ENCODE measurements at regions not wholly inside any gene's neighbourhood (a gene's known extent, or its start where the extent isn't known, plus 50 kb on each side); places are given as distances from the start of the nearest gene placed in this dataset.

- Histone ChIP-seq H2AFZ (ENCODE audit: low read length, unreplicated experiment) (no peak overlapping the region), H3K4me3 (ENCODE audit: low read depth, low read length) (no peak overlapping the region), H3K4me1 (ENCODE audit: control insufficient read depth, insufficient read depth, low read length, unreplicated experiment) (no peaks in the 10 kb centered on the region), H3K36me3 (ENCODE audit: insufficient read depth, low read length) (no peaks in the 10 kb centered on the region), H3K27me3 (ENCODE audit: insufficient read depth, low read length) (peaks cover 36% of the 10 kb centered on the region), H3K79me2 (ENCODE audit: control insufficient read depth, insufficient read depth, low read length, unreplicated experiment) (no peaks in the 10 kb centered on the region), H3K27ac (ENCODE audit: low read depth, low read length) (no peak overlapping the region)
These were observed 71.1 kb upstream of the NEURL1B start for GRCh38 chr5:172569861-172570558.

GRCh38 chr5:172568308-172568910, 72.7 kb upstream of the NEURL1B start:
- Histone ChIP-seq H3K4me1 (ENCODE audit: control insufficient read depth, insufficient read depth, low read length, unreplicated experiment) (no peaks in the 10 kb centered on the region), H3K4me3 (ENCODE audit: low read depth, low read length) (no peak overlapping the region), H3K27me3 (ENCODE audit: insufficient read depth, low read length) (peaks cover 38% of the 10 kb centered on the region), H3K27ac (ENCODE audit: low read depth, low read length) (no peak overlapping the region), H3K79me2 (ENCODE audit: control insufficient read depth, insufficient read depth, low read length, unreplicated experiment) (no peaks in the 10 kb centered on the region), H2AFZ (ENCODE audit: low read length, unreplicated experiment) (no peak overlapping the region), H3K36me3 (ENCODE audit: insufficient read depth, low read length) (no peaks in the 10 kb centered on the region)

DNA sequence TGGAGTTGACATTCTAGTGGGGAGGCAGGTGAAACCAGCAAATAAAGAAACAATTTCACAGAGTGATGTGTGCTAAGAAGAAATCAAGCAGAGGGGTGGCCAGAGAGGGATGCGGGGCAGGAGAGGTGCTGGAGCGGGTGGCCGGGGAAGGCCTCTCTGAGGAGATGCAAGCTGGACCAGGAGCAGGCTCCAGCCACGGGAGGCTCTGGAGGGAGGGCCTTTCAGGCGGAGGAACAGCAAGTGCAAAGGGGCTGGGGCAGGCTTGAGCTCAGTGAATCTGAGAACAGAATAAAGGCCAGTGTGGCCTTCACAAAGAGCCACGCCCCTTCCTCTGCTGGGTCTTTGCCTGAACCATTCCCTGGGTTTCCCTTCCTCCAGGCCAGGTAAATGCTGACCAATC, 73.2 kb upstream of the NEURL1B start:
- H3K27me3 ChIP-seq (ENCODE audit: insufficient read depth, low read length) = peaks cover 38% of the 10 kb centered on the region
- no peak overlapping the region for H2AFZ ChIP-seq (ENCODE audit: low read length, unreplicated experiment)
- H3K79me2 ChIP-seq (ENCODE audit: control insufficient read depth, insufficient read depth, low read length, unreplicated experiment) = no peaks in the 10 kb centered on the region
- H3K36me3 ChIP-seq (ENCODE audit: insufficient read depth, low read length) = no peaks in the 10 kb centered on the region
- H3K4me1 ChIP-seq (ENCODE audit: control insufficient read depth, insufficient read depth, low read length, unreplicated experiment) = no peaks in the 10 kb centered on the region
- no peak overlapping the region for H3K27ac ChIP-seq (ENCODE audit: low read depth, low read length)
- no peak overlapping the region for H3K4me3 ChIP-seq (ENCODE audit: low read depth, low read length)

DNA sequence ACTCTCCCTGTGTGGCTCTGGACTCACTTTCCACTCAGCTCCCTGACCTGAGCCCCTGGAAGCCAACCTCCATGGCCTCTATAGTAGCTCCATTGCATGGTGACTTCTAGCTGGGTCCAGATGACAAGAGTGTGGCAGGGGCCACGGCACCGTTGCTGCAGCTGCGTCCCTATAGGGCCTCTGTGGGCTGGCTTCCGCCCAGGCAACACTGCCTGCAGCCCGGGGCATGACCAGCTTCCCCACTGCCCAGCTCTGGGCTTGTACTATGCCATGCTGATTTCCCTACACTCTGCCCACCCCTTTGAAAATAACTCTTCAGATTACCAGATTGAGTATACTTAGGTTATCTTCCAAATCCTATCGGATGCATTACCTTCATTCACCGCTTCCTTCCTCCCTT, 73.8 kb upstream of the NEURL1B start:
- no peaks in the 10 kb centered on the region for H3K4me1 ChIP-seq (ENCODE audit: control insufficient read depth, insufficient read depth, low read length, unreplicated experiment)
- H3K36me3 ChIP-seq (ENCODE audit: insufficient read depth, low read length) = no peaks in the 10 kb centered on the region
- no peak overlapping the region for H2AFZ ChIP-seq (ENCODE audit: low read length, unreplicated experiment)
- no peak overlapping the region for H3K4me3 ChIP-seq (ENCODE audit: low read depth, low read length)
- no peaks in the 10 kb centered on the region for H3K79me2 ChIP-seq (ENCODE audit: control insufficient read depth, insufficient read depth, low read length, unreplicated experiment)
- no peak overlapping the region for H3K27ac ChIP-seq (ENCODE audit: low read depth, low read length)
- peaks cover 34% of the 10 kb centered on the region for H3K27me3 ChIP-seq (ENCODE audit: insufficient read depth, low read length)

- Histone ChIP-seq H3K27me3 (ENCODE audit: insufficient read depth, low read length) (peaks cover 22% of the 10 kb centered on the region), H3K4me3 (ENCODE audit: low read depth, low read length) (no peak overlapping the region), H3K27ac (ENCODE audit: low read depth, low read length) (no peak overlapping the region), H3K36me3 (ENCODE audit: insufficient read depth, low read length) (no peaks in the 10 kb centered on the region), H3K79me2 (ENCODE audit: control insufficient read depth, insufficient read depth, low read length, unreplicated experiment) (no peaks in the 10 kb centered on the region), H2AFZ (ENCODE audit: low read length, unreplicated experiment) (no peak overlapping the region), H3K4me1 (ENCODE audit: control insufficient read depth, insufficient read depth, low read length, unreplicated experiment) (peaks cover 6% of the 10 kb centered on the region)
These were observed 75.0 kb upstream of the NEURL1B start for GRCh38 chr5:172565931-172566665.

DNA sequence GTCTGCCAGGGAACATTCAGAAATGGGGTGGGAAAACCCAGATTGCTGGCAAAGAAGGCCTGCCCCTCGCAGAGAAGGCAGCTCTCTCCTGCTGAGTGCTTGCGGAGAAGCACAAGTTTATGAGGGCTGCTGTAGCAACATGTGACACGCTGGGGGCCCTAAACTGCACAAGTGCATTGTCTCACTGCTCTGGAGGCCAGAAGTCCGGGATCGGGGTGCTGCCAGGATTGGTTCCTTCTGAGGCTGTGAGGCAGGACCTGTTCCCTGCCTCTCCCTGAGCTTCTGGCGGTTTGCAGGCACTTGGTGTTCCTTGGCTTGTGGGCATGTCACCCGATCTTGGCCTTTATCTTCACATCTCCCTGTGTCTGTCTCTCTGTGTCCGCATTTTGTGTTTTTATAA, 75.6 kb upstream of the NEURL1B start:
- Histone ChIP-seq H3K27ac (ENCODE audit: low read depth, low read length) (no peak overlapping the region), H2AFZ (ENCODE audit: low read length, unreplicated experiment) (no peak overlapping the region), H3K4me3 (ENCODE audit: low read depth, low read length) (no peak overlapping the region), H3K4me1 (ENCODE audit: control insufficient read depth, insufficient read depth, low read length, unreplicated experiment) (peaks cover 12% of the 10 kb centered on the region), H3K36me3 (ENCODE audit: insufficient read depth, low read length) (no peaks in the 10 kb centered on the region), H3K79me2 (ENCODE audit: control insufficient read depth, insufficient read depth, low read length, unreplicated experiment) (no peaks in the 10 kb centered on the region), H3K27me3 (ENCODE audit: insufficient read depth, low read length) (peaks cover 19% of the 10 kb centered on the region)

DNA sequence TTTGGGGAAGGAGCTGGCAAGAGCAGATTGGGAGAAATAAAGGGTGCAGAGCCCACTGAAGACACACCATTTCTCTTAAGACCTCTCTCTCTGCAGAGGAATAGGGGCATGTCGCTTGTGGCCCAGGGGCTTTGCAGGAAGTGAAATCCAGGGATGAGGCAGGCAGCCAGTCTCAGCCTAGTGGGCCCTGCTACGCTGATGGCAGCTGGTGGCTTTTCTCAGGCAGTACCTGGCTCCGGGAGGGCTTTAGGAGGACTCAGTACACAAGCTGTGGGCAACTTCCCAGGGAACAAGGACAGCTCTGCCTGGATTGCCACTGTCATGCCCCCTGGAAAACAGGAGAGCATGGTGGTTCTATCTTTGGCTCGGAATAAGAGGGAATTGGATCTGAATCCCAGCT, 76.2 kb upstream of the NEURL1B start:
- peaks cover 15% of the 10 kb centered on the region for H3K4me1 ChIP-seq (ENCODE audit: control insufficient read depth, insufficient read depth, low read length, unreplicated experiment)
- no peaks in the 10 kb centered on the region for H3K79me2 ChIP-seq (ENCODE audit: control insufficient read depth, insufficient read depth, low read length, unreplicated experiment)
- no peak overlapping the region for H3K4me3 ChIP-seq (ENCODE audit: low read depth, low read length)
- no peaks in the 10 kb centered on the region for H3K36me3 ChIP-seq (ENCODE audit: insufficient read depth, low read length)
- no peak overlapping the region for H3K27ac ChIP-seq (ENCODE audit: low read depth, low read length)
- H3K27me3 ChIP-seq (ENCODE audit: insufficient read depth, low read length) = peaks cover 14% of the 10 kb centered on the region
- H2AFZ ChIP-seq (ENCODE audit: low read length, unreplicated experiment) = no peak overlapping the region

GRCh38 chr5:172564188-172564587, 76.9 kb upstream of the NEURL1B start:
- H3K4me1 ChIP-seq (ENCODE audit: control insufficient read depth, insufficient read depth, low read length, unreplicated experiment) = peaks cover 20% of the 10 kb centered on the region
- no peak overlapping the region for H3K27ac ChIP-seq (ENCODE audit: low read depth, low read length)
- peaks cover 14% of the 10 kb centered on the region for H3K27me3 ChIP-seq (ENCODE audit: insufficient read depth, low read length)
- H3K4me3 ChIP-seq (ENCODE audit: low read depth, low read length) = no peak overlapping the region
- H3K36me3 ChIP-seq (ENCODE audit: insufficient read depth, low read length) = no peaks in the 10 kb centered on the region
- no peak overlapping the region for H2AFZ ChIP-seq (ENCODE audit: low read length, unreplicated experiment)
- H3K79me2 ChIP-seq (ENCODE audit: control insufficient read depth, insufficient read depth, low read length, unreplicated experiment) = no peaks in the 10 kb centered on the region

DNA sequence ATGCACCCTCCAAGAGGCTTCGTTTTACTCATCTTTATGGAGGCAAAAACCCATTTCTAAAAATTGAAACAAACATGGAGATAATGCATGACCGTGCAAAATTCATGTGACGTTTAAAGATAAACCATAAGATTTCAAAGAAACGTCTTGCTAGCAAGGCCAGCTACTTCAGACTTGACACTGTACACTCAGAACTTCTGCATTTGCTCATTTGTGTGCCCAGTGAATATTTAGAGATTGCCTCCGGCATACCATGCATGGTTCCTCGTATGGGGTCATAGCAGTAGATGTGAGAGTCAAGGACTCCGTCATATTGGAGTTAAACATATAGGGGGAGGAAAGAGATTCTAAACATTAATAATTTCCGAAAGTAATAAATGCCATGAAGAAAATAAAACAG, 78.6 kb upstream of the NEURL1B start:
- H3K27ac ChIP-seq (ENCODE audit: low read depth, low read length) = no peak overlapping the region
- no peak overlapping the region for H3K4me3 ChIP-seq (ENCODE audit: low read depth, low read length)
- no peak overlapping the region for H2AFZ ChIP-seq (ENCODE audit: low read length, unreplicated experiment)
- peaks cover 14% of the 10 kb centered on the region for H3K27me3 ChIP-seq (ENCODE audit: insufficient read depth, low read length)
- no peaks in the 10 kb centered on the region for H3K36me3 ChIP-seq (ENCODE audit: insufficient read depth, low read length)
- H3K4me1 ChIP-seq (ENCODE audit: control insufficient read depth, insufficient read depth, low read length, unreplicated experiment) = peaks cover 28% of the 10 kb centered on the region
- H3K79me2 ChIP-seq (ENCODE audit: control insufficient read depth, insufficient read depth, low read length, unreplicated experiment) = no peaks in the 10 kb centered on the region

GRCh38 chr5:172561151-172561550, 79.9 kb upstream of the NEURL1B start:
- Histone ChIP-seq H3K4me3 (ENCODE audit: low read depth, low read length) (no peak overlapping the region), H3K79me2 (ENCODE audit: control insufficient read depth, insufficient read depth, low read length, unreplicated experiment) (no peaks in the 10 kb centered on the region), H3K4me1 (ENCODE audit: control insufficient read depth, insufficient read depth, low read length, unreplicated experiment) (peaks cover 28% of the 10 kb centered on the region), H3K36me3 (ENCODE audit: insufficient read depth, low read length) (no peaks in the 10 kb centered on the region), H3K27me3 (ENCODE audit: insufficient read depth, low read length) (peaks cover 14% of the 10 kb centered on the region), H2AFZ (ENCODE audit: low read length, unreplicated experiment) (no peak overlapping the region), H3K27ac (ENCODE audit: low read depth, low read length) (no peak overlapping the region)

Measured in ACC112 (cell line).